Ishikawa (cell line): ENCODE measurements at regions not wholly inside any gene's neighbourhood (a gene's known extent, or its start where the extent isn't known, plus 50 kb on each side); places are given as distances from the start of the nearest gene placed in this dataset.

Source experiments
- CEBPB ChIP-seq: IDR thresholded peaks from 2 replicates; pipeline ENCODE4 v1.6.1; 2012
- EGR1 ChIP-seq: IDR thresholded peaks from 2 replicates; pipeline ENCODE4 v1.6.1; 2012
- EP300 ChIP-seq: IDR thresholded peaks from 2 replicates; pipeline ENCODE4 v1.6.1; 2012; ENCODE audit warnings: borderline replicate concordance
- FOXM1 ChIP-seq: IDR thresholded peaks from 2 replicates; pipeline ENCODE4 v1.6.1; 2012; ENCODE audit warnings: low read depth, borderline replicate concordance
- NFIC ChIP-seq: IDR thresholded peaks from 2 replicates; pipeline ENCODE4 v1.6.1; 2012
- RAD21 ChIP-seq: IDR thresholded peaks from 2 replicates; pipeline ENCODE4 v1.6.1; 2012; ENCODE audit warnings: low read depth
- TAF1 ChIP-seq: IDR thresholded peaks from 2 replicates; pipeline ENCODE4 v1.6.1; 2012; ENCODE audit warnings: low read depth, mild to moderate bottlenecking
- TCF12 ChIP-seq: IDR thresholded peaks from 2 replicates; pipeline ENCODE4 v1.6.1; 2012; ENCODE audit warnings: low read depth
- YY1 ChIP-seq: IDR thresholded peaks from 2 replicates; pipeline ENCODE4 v1.6.1; 2012; ENCODE audit warnings: low read depth
- ZBTB7A ChIP-seq: IDR thresholded peaks from 2 replicates; pipeline ENCODE4 v1.6.1; 2012; ENCODE audit warnings: low read depth
- TF ChIP-seq, protein P1 (sequence below): IDR thresholded peaks from 2 replicates; pipeline ENCODE4 v1.6.1; 2012
- TF ChIP-seq, protein P2 (sequence below): IDR thresholded peaks from 2 replicates; pipeline ENCODE4 v1.6.1; 2012; ENCODE audit warnings: low read depth, mild to moderate bottlenecking

DNA sequence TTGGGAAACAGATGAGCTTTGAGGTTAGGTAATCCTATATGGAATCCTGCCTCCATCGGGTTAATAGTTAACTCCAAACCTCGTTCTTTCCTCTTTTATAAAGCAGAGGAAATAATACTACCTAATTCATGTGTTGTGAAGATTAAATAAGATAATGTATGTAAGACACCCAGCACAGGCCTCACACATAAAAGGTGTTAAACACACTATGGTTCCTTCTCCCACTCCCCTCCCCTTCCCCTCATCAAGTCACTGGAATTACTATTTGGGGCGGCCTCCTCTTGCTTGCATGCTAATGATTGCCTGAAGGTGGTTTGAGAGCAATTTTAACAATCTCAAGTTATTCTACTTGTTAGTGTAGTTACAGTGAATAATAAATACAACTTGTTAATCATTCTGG lies 404.4 kb upstream of the RASGEF1B start:
- TF ChIP-seq ZBTB7A (no peak), RAD21 (no peak), TCF12 (no peak), NFIC (no peak), TAF1 (no peak), YY1 (no peak), CEBPB (no peak), EP300 (no peak), EGR1 (no peak), FOXM1 (no peak)
- TF ChIP-seq, protein P1, sequence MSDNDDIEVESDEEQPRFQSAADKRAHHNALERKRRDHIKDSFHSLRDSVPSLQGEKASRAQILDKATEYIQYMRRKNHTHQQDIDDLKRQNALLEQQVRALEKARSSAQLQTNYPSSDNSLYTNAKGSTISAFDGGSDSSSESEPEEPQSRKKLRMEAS = no peak
- TF ChIP-seq, protein P2, sequence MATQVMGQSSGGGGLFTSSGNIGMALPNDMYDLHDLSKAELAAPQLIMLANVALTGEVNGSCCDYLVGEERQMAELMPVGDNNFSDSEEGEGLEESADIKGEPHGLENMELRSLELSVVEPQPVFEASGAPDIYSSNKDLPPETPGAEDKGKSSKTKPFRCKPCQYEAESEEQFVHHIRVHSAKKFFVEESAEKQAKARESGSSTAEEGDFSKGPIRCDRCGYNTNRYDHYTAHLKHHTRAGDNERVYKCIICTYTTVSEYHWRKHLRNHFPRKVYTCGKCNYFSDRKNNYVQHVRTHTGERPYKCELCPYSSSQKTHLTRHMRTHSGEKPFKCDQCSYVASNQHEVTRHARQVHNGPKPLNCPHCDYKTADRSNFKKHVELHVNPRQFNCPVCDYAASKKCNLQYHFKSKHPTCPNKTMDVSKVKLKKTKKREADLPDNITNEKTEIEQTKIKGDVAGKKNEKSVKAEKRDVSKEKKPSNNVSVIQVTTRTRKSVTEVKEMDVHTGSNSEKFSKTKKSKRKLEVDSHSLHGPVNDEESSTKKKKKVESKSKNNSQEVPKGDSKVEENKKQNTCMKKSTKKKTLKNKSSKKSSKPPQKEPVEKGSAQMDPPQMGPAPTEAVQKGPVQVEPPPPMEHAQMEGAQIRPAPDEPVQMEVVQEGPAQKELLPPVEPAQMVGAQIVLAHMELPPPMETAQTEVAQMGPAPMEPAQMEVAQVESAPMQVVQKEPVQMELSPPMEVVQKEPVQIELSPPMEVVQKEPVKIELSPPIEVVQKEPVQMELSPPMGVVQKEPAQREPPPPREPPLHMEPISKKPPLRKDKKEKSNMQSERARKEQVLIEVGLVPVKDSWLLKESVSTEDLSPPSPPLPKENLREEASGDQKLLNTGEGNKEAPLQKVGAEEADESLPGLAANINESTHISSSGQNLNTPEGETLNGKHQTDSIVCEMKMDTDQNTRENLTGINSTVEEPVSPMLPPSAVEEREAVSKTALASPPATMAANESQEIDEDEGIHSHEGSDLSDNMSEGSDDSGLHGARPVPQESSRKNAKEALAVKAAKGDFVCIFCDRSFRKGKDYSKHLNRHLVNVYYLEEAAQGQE = no peak
